NOMO-1 treated with DMSO at 0.1 percent for 48 hours (cell line): ENCODE measurements at regions not wholly inside any gene's neighbourhood (a gene's known extent, or its start where the extent isn't known, plus 50 kb on each side); places are given as distances from the start of the nearest gene placed in this dataset.

Experiments used
- DNase-seq: peaks from one replicate; lab custom pipeline; 2025; ENCODE audit not compliant: unreplicated experiment; lab: John Stamatoyannopoulos, UW

- no peak for DNase-seq
Observed at GRCh38 chr5:122718611-122719010, 56.3 kb upstream of the SNX2 start.

DNA sequence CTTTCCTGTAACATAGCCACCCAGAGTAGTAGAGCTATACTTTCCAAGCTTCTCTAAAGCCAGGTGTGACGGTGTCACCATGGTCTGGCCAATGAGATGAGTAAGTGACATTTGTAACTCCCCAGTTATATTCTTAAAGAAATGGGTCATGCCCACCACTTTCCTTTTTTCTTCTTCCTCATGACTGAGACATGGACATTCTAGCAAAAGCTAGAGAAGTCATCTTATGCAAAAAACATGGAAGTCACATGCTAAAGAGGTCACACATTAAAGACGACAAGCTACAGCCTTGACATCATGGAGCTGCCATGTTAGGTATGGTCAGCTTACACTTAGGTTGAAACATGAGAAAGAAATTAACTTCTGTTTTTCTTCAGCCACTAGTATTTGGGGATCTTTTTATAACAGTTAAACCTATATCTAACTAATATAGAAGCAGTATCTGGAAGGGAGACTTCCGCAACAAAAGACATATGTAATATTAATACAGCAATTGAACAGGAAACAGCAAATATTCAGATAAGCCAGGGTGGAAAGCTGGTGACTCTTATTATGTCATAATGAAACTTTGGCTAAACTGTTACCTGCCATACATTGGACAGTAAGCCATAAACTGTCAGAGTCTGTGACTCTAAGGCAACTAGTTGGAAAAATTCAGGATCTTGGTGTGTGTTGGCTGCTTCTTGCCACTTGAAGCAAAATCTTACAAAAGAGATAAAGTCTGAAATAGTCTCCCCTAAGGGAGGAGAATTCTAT is 54.7 kb upstream of the SNX2 start:
- DNase-seq, result no peak

DNA sequence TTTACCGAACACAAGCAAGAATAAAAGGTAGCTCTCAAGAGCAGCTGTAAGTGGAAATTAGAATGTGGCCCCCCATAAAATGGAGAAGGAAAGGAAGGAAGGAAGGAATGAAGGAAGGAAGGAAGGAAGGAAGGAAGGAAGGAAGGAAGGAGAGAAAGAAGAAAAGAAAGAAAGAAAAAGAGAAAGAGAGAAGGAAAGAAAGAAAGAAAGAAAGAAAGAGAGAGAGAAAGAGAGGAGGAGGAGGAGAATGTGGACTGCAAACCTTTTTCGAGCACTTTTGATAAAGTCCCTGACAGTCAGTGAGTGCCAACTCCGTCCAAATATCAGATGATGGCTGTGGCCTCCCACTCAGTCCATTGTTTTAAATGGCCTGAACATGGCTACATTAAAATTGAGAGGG is 53.8 kb upstream of the SNX2 start:
- DNase-seq, result no peak

- no peak for DNase-seq
Observed at GRCh38 chr5:122722341-122722740, 52.5 kb upstream of the SNX2 start.

GRCh38 chr5:122723606-122724352 is 51.1 kb upstream of the SNX2 start:
- peak; percentile 65 for DNase-seq
